HG03064 (cell line): ENCODE measurements at regions not wholly inside any gene's neighbourhood (a gene's known extent, or its start where the extent isn't known, plus 50 kb on each side); places are given as distances from the start of the nearest gene placed in this dataset.

Experiments used
- ATAC-seq: cut with Tn5 transposase; IDR thresholded peaks from one replicate; pipeline ENCODE4 v1.9.1; 2021; ENCODE audit warnings: low read depth; ENCODE audit not compliant: unreplicated experiment

DNA sequence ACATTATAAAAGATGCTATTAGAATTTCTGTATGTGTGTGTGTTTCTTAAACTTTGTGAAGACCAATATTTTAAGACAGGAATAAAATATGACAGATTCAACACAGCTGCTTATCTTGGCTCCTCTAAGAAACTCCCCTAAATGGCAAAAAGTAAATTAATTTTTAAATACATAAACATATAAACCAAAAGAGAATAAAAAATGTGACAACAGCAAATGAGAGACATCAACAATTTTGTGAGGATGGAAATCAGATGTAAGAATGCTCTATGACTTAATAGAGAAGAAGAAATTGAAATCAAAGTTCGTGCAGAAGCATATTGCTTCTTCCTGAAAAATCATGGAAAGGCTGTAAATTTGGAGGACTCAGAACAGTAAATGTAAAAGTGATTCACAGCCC, 1083.8 kb downstream of the FLRT2 start:
- ATAC-seq, result no peak

DNA sequence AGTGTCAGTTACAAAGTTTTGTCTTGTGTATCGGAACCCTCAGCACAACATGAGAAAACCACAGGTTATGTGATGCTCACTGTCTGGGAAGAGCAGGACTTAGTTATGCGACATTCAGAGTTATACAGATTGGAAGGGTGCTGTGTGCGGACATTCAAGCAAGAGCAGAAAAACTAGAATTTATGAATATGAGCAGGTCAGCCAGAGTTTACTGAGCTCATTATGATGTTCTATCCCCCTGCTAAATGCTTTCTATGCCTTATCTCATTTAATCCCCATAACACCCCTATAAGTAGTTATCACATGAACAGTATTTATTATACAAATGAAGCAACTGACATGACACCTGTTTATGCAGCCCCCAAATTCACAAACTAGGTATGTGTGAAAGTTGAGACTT, 1083.2 kb downstream of the FLRT2 start:
- no peak for ATAC-seq

DNA sequence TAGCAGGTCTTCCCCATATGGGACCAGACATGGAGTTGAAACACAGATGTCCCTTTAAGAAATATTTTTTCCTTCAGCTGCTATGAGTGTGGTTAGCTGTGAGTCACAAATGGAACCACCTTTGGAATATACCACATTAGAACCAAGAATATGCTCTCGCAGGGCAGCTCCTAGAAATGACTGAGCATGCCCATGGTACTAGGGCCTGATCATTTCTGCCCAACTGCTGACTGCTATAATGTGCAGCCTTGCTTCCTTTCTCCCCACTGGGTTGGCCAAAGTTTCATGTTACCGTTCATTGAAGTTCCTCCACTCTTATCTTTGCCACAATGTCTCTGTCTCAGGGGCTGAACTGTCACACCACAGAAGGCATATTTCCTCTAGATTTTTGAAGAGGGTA, 1074.6 kb downstream of the FLRT2 start:
- ATAC-seq, result no peak

DNA sequence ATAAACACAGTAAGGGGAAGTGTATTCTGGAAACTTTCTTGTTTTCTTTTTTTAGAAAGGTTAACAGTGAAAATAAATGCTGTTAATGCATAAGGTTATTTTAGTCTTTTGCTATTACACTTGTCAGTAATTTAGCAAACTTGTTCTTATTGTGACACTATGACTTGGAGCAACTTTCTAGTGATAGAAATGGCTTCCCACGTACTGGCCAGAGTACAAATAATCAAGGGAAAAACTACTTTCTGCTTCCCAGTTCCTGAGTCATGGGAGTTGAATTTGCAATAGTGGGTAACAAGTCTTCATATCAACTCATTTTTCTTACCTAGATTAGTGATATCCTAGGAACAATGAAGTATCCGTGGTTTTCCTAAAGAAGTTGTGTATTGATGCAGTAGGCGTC, 1072.3 kb downstream of the FLRT2 start:
- ATAC-seq, result no peak

DNA sequence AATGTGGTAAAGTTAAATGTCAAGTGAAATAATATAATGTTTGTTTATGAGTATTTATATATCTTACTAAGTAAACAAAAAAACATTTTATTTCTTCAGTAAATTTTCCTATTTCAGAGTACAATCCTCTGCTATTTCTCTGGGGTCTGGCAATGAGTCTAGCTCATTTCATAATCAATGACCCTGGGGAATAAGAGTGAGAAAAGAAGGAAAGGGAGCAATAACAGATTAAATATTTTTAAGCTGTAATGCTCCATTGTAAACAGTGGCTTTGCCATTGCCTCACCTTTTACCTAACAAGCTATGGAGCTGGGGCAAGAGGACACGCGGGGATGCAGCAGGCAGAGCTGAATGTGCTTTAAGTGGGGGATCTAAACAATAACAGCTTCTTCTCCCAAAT, 1071.9 kb downstream of the FLRT2 start:
- ATAC-seq, result no peak

DNA sequence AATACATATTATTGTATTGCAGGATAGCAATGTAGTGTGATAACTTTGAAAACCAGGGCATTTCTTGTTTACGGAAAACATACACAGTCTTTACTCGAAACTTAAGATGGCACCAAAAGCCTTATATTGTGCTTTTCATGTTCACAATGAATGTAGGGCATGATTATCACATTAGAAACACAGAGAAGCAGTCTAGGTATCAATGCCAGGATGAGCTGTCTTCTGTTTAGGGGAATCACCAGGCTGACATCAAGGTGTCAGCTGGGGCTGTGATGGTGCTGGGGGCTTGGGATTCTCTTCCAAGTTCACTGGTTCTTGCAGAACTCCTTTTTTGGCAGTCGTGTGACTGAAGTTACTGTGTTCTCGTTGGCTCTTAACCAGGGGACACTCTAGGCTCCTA, 1067.3 kb downstream of the FLRT2 start:
- ATAC-seq, result no peak

DNA sequence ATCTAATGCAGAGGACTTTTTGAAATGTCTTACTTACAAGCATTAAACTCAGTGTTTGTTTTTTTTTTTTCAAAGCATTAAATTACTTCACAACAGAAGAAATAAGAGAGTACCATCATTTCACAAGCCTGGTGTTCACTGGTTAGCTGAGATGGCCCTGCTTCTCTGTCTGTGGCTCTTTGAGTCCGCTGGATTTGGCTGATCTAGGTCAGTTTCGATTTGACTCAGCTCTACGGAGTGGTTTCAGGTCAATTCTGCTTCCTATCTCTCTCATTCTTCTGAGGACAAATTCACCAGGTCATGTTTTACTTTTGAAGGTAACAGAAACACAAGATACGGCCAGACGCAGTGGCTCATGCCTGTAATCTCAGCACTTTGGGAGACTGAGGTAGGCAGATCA, 1066.1 kb downstream of the FLRT2 start:
- no peak for ATAC-seq

DNA sequence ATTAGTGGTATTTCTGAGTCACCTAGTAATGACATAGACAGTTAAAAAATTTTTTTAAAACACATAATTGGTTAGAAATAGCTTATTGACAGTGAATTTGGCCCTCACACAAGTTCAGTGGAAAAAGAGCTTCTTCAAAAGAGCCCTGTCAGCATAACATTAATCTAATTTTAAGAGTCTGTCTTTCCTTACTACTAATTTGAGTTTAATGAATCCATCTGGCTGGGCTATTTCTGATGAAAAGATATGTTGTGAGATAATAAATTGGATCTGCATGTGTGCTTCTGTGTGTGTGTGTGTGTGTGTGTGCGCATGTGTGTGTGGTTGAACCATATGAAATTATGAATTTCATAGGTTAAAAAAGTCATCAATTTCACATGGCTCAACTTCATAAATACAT, 1045.2 kb downstream of the FLRT2 start:
- no peak for ATAC-seq

DNA sequence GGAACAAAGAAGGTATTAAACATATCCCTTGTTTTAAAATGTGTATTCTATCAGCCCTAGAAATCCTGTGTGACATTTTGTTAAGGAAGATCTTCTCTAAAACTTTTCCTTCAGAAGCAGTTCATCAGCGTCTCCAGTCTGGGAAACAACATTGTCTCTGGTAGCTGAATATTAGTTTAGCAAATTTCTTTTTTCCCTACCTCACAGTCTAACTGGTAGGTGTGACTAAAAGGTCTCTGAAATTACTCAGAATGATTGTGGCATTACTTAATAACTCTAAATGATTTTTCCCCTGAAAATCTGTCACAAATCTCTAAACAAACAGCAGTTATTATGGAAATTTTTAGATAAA, 1044.8 kb downstream of the FLRT2 start:
- no peak for ATAC-seq

DNA sequence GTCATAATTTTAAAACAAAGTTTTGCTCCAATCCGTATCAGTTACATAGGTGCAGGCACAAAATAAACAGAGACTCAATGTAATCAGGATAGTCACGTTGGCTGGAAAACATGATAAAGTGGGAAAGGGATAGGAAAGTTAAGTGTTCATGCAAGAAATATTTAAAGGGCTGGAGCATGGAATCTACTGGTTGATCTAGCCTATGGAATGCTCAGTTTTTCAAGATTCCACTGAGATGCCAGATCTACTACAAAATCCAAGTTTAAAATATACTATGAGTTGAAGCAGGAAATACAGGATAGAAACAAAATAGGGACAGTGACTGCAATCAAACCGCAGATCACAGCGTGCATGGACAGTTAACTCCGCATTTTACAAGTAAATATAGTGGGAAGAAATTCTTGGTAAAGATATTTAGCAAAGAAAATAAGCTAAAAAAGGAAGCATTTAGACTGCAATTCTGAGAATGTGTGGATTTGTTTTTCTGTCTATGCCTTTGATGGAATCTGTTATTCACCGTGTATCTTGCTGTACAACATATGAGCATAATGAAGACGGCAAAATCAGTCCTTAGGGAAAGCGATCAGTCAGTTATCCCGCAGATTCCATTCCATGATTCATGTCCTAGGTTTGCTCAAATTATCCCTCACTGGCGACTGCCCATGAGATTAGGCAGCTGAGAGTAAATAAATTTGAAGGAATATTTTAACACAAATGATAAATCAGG, 1044.3 kb downstream of the FLRT2 start:
- no peak for ATAC-seq

DNA sequence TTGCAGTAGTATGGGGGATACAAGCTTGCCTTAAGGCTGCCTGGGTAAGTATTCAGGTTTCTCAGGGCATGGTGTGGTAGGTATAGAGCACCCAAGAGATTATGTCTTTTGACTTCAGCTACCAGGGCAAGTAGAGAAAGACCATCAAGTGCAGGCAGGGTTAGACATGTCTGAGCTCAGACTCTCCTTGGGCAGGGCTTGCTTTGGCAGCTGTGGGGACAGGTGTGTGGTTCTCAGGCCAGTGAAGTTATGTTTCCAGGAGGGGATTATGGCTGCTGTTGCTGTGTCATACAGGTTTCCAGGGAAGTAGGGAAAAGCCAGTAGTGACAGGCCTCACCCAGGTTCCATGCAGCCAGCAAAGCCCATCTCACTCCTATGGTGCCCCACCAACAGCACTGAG, 1040.4 kb downstream of the FLRT2 start:
- no peak for ATAC-seq

DNA sequence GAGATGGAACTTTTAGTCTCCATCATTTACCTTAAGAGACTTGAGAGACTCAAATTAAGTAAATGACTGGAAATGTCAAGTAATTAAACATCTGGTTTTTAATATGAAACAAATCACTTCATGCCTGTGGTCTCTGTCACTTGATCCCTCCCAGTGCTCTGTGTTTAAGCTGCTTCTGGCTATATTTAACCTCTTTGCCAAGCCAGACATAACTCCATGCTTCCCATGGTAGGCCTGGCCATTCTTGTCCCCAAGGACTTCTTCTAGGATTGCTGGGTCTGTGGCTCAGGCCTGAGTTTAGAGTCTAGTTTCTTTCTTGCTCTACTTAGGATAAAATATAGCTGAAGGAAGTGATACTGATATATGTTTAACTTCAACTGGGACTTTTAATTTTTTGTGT, 1013.6 kb downstream of the FLRT2 start:
- no peak for ATAC-seq

DNA sequence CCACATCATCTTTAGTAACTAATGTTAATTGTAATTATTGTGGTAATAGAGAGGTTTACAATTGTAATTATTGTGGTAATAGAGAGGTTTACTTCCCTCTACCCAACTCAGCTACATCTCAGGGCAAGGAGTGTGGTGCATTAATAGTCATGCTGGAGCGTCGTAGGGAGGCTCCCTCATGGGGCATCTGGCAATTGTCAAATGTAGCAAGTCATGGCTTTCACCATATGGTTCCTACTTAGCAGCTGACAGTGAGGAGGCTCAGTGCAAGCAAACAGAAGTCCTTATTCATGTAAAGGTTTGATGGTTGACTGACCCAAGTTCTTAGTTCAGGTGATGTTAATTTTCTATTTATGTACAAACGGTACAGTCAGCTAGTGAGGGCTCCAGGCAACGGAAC, 1012.0 kb downstream of the FLRT2 start:
- no peak for ATAC-seq

DNA sequence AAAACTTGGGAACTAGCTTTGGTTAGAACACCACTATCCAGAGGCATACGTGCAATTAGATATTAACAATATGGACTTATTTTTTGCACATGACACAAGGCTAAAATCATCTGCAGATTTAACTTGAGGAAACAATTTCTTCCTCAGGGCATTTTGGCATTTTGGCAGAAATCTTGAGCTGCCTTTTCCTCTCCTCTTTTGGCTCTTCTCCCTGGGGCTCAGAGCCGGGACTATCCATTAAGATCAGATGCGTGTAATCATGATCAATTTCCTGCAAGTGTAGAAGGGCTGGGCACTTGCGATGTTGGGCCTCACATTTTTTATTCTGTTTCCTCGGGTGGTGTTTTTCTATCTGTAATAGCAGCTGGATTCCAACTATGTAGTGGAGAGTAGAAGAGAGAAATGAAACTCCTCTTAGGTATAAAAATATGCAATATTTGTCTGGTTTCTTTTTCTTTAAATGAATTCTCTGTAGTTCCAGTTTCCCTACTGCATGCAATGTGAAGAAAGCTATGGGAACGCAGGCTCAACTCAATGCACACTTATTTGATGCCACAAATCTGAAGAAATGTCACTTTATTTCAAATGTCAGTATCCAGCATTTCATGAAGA, 1010.8 kb downstream of the FLRT2 start:
- ATAC-seq, result no peak

DNA sequence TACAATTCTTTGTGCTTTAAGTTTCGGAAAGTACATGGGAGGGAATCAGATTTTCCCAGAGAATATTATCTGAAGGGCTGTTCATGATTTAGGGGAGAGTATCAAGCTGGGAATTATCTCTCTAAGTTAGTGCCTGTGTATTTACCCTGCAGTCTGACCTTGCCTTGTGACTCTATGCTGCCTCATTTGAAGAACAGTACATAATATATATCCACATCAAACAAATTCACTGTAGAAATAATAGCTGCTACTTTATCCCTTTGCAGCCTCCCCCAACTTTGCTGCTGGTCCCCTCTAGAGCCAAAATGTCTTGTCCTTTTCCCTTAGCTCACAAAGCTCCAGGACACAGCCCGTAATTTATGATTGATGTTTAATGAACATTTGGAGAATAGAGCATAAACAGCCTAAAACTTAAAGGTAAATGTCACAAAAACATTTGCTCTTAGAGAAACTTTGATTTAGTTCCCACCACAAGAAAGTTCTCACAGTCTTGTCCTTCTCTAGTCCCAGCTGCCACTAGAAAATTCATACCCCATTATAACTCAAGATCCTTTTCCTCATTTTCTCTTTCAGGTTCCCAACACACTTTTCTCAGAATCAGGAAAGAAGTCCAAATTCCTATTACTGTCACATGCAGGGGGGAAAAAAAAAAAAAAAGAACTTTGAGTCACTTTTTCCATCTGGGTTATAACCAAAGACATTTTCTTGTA, 1009.6 kb downstream of the FLRT2 start:
- ATAC-seq, result no peak

DNA sequence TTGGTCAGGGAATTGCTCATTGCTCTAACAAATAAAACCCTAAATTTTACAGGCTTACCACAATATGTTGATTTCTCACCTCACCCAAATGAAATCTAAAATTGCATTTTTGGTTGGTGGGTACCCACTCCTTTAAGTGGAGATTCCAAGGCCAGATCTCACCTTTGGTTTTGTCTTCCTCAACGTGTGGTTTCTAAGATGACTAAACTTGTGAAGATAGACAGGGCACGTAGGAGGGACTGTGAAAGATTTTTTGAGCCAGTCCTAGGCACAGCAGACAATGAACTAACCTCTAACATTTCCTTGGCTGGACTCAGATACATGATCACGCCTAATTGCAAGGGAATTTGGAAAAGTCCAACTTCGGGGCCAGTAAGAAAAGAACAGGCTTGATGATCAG, 1003.9 kb downstream of the FLRT2 start:
- ATAC-seq, result no peak

DNA sequence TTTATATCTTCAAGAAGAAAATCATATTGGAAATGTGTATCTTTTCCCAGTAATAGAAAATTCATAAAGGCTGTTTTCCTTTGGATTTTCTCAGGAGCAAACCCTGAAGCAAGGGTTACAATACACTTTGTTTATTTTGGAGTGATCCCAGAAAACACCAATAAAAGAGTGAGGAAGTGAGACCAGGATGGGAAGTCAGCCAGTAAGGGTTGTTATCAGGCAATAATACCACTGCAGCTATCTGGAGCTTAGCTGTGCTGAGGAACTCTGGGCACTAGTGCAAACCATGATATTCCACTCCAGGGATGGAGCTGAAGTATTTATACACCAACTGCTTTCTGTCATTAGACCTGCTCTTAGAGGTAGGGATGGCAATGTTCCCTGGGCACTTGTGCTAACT, 1002.3 kb downstream of the FLRT2 start:
- no peak for ATAC-seq

DNA sequence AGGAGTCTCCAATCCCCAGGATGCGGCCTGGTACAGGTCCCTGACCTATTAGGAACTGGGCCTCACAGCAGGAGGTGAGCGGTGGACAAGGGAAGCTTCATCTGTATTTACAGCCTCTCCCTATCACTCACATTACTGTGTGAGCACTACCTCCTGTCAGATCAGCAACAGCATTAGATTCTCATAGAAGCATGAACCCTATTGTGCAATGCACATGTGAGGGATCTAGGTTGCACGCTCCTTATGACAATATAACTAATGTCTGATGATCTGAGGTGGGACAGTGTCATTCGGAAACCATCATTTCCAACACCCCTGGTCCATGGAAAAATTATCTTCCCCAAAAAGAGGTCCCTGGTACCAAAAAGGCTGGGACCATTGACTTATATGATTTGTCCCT, 1000.5 kb downstream of the FLRT2 start:
- no peak for ATAC-seq

DNA sequence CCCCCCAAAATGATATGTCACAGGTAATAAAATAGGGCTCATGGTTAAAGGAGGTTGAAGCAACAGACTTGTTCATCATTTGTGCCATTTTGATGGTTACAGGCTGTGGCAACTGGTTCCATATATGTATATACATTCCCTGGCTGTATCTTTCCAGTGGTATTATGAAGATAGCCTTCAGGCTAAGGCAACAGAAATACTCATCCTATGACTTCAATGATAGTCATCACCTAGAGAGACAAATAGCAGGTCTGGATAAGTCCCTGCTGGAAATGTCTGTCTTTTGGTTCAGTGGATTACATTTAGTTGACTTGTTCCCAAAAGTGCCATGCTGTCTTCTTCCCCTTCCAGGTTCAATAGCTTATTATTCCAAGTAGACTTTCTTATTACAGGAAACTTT, 997.4 kb downstream of the FLRT2 start:
- no peak for ATAC-seq

DNA sequence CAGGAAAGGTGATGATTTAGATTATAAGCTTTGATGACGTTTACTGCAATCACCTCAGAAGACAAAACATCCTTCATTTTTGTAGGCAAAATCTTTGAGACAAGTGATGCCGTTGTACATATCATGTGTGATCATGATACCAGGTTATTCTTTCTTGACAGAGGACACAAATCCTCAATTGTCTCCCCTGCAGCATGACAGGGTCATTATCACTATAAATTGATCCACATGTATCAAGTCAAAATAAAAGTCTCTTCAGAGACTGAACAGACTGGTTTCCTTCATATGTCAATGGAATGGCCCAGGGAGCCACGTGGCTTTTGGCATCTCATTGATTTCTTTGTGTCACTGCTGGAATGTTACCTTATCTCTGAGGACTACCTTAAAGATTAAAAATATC, 995.7 kb downstream of the FLRT2 start:
- ATAC-seq, result no peak

DNA sequence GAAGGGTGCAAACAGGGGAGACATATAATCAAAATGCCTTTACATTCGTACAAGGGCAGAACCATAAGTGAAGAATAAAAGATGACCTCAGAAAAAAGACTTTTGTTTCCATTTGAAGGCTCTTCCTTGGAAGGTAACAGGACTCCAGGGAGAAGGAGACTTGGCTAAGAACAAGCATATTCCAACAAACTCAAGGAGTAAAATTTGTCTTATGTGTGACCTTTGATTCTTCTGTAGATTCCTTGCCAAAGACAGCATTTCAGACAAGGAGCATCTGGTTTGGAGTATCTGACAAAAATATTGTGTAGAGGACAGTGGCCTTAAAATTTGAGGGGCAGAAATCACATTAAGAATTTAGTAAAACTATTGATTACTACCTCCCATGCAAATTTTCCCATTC, 991.9 kb downstream of the FLRT2 start:
- no peak for ATAC-seq

DNA sequence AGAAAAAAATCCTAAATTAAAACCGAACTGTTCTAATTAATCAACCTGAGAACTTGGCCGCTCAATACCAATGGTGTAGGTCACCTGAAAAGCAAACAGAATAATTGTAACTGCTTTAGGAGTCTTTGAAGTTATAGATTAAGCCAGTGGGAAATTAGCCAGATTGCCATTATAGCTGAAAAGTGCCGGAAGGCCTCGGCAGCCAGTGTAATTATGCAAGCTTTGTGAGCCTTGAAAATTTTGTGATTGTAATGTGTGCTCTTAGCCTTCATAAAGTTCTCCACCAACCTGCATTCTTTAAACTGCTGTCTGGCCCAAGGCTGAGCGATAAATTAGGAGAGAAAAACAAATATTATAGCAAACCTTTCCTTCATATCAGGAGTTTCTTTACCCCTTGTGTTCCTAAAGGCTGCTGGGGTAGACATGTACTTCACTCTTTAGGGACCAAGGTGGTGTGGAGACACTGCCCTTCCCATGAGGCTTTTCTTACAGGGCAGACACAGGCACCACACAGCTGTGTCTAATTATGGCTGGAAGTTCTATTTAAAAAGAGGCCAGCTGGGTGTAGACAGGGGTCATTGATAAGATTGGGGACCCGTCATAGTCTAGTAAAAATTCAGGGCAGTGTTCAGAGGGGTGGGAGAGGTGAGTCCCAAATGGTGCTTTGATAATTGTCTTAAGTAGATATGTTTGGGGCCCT, 991.2 kb downstream of the FLRT2 start:
- no peak for ATAC-seq
